Testis (tissue), 2 donors: ENCODE measurements at regions not wholly inside any gene's neighbourhood (a gene's known extent, or its start where the extent isn't known, plus 50 kb on each side); places are given as distances from the start of the nearest gene placed in this dataset.

Experiments
- POLR2A ChIP-seq: fragments of 450-650 bp; IDR thresholded peaks from one replicate; pipeline ENCODE4 v1.6.1; 2017; ENCODE audit warnings: antibody characterized with exemption, mild to moderate bottlenecking, moderate library complexity
- TF ChIP-seq, protein P1 (sequence below), 3 experiments: fragments of 450-650 bp in 2 of 3; fragments of 200-600 bp in 1 of 3; sonication (generic) in 1 of 3; IDR thresholded peaks; one replicate each; pipeline ENCODE4 v1.5.1; 2016 to 2019; ENCODE audit warnings: antibody characterized with exemption in 3 of 3, mild to moderate bottlenecking in 2 of 3, moderate library complexity in 1 of 3

DNA sequence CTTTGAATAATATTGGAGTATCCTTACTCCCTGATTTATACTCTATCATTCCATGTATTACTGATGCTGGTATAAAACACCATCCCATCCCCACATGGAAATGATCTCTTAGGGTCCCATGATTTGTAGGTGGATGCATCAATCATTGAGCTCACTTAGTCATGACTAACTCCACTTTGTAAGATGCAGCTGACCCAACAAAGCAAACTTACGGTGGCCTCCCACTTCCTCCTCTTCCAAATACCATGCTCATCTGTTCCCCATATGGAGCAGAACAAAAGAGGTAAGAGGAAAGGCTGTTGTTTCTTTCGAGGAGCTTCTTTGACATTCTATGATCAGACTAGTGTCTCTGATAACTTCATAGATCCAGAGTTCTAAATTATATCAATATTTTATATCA, 640.2 kb upstream of the SLC39A10 start:
- no peak for TF ChIP-seq POLR2A
- TF ChIP-seq, protein P1, sequence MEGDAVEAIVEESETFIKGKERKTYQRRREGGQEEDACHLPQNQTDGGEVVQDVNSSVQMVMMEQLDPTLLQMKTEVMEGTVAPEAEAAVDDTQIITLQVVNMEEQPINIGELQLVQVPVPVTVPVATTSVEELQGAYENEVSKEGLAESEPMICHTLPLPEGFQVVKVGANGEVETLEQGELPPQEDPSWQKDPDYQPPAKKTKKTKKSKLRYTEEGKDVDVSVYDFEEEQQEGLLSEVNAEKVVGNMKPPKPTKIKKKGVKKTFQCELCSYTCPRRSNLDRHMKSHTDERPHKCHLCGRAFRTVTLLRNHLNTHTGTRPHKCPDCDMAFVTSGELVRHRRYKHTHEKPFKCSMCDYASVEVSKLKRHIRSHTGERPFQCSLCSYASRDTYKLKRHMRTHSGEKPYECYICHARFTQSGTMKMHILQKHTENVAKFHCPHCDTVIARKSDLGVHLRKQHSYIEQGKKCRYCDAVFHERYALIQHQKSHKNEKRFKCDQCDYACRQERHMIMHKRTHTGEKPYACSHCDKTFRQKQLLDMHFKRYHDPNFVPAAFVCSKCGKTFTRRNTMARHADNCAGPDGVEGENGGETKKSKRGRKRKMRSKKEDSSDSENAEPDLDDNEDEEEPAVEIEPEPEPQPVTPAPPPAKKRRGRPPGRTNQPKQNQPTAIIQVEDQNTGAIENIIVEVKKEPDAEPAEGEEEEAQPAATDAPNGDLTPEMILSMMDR (IDR thresholded peaks at IDR 0.05), result no peak
